Choroid plexus epithelial cell (primary cell): ENCODE measurements at regions not wholly inside any gene's neighbourhood (a gene's known extent, or its start where the extent isn't known, plus 50 kb on each side); places are given as distances from the start of the nearest gene placed in this dataset.

ENCODE experiments used
- DNase-seq: peaks from one replicate; pipeline ENCODE4 v3.0.0-alpha.2; 2010; ENCODE audit warnings: low read depth
- H3K4me3 ChIP-seq: 2 replicates; pipeline ENCODE4 v1.5.1; 2011; ENCODE audit warnings: low read depth, mild to moderate bottlenecking, control low read depth, low read length, moderate library complexity
- TF ChIP-seq, protein P1 (sequence below): conservative IDR thresholded peaks from 2 replicates; pipeline ENCODE4 v1.5.1; 2011; ENCODE audit warnings: low read depth, mild to moderate bottlenecking, control low read depth, inconsistent platforms, low read length, moderate library complexity

DNA sequence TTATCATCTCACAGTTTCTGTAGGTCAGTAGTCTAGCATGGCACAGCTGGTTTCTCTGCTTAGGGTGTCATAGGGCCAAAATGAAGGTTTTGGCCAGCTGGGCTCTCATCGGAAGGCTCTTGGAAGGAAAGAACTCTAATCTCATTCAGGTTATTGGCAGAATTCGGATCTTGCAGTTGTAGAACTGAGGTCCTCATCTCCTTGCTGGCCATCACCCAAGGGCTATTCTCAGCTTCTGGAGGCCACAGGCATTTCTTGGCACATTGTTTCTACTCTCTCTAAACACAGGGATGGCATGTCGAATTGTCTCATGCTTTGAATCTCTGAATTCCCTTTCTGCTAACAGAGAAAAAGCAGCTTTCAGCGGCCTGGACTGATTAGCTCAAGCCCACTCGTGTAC is 258.0 kb upstream of the SMARCA2 start:
- DNase-seq, result no peak
- H3K4me3 ChIP-seq, result no peak overlapping the region
- TF ChIP-seq, protein P1, sequence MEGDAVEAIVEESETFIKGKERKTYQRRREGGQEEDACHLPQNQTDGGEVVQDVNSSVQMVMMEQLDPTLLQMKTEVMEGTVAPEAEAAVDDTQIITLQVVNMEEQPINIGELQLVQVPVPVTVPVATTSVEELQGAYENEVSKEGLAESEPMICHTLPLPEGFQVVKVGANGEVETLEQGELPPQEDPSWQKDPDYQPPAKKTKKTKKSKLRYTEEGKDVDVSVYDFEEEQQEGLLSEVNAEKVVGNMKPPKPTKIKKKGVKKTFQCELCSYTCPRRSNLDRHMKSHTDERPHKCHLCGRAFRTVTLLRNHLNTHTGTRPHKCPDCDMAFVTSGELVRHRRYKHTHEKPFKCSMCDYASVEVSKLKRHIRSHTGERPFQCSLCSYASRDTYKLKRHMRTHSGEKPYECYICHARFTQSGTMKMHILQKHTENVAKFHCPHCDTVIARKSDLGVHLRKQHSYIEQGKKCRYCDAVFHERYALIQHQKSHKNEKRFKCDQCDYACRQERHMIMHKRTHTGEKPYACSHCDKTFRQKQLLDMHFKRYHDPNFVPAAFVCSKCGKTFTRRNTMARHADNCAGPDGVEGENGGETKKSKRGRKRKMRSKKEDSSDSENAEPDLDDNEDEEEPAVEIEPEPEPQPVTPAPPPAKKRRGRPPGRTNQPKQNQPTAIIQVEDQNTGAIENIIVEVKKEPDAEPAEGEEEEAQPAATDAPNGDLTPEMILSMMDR, result no peak

DNA sequence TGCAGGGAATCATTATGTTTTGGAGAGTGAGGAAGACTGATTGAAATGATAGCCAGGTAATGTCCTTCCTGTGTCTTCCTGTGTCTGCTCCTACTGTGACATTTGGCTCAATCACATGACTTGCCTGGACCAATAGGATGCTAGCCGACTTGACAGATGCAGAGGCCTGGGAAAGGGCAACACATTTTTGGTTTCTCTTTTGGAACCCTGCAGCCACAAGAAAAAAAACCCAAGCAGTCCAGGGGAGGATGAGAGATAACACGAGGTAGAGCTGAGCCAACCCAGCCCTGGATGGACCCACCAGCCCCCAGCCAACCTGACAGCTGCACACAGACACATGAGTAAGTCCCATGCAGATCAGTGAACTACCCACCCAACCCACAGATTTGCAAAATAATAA is 256.1 kb upstream of the SMARCA2 start:
- DNase-seq, result no peak
- TF ChIP-seq, protein P1, result no peak

DNA sequence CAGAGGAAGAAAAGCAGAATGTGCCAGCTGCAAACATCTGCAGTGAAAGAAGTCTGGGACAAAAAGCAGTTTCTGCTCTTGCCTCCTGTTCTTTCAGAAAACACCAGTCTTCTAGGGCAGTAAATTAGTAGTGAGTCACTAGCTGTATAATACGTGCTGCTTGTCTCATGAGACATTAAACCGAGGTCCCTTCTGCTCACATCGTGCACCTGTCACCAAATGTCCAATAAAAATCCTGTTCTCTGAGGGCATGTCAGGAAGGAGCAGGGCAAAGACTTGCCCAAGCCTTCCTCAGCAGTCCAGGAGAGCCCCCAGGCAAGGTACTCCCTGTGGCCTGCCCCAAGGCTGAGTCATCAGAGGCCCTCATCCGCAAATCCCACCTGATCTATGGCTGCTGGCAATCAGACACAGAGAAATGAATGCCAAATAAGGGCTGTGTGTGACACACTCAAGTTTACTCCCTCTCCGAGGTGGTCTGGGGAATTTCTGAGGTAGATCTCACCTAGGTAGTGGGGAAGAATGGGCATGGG is 255.3 kb upstream of the SMARCA2 start:
- no peak overlapping the region for H3K4me3 ChIP-seq
- no peak for DNase-seq
- TF ChIP-seq, protein P1, result no peak

More for the DNA sequence above, 256.1 kb upstream of the SMARCA2 start:
- no peak overlapping the region for H3K4me3 ChIP-seq

DNA sequence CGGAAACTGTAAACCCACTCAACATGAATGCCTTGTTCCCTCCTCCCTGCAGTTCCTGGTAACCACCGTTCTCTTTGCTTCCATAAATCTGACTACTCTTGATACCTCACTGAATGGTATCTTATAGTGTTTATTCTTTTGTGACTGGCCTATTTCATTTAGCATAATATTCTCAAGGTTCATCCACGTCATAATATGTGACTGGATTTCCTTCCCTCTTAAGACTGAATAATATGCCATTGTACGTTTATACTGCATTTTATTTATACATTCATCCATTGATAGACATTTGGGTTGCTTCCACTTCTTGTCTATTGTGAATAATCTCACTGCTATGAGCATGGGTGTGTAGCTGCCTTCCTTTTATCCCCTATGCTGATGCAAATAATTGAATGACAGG is 253.3 kb upstream of the SMARCA2 start:
- DNase-seq, result no peak
- TF ChIP-seq, protein P1, result no peak
- H3K4me3 ChIP-seq, result no peak overlapping the region

DNA sequence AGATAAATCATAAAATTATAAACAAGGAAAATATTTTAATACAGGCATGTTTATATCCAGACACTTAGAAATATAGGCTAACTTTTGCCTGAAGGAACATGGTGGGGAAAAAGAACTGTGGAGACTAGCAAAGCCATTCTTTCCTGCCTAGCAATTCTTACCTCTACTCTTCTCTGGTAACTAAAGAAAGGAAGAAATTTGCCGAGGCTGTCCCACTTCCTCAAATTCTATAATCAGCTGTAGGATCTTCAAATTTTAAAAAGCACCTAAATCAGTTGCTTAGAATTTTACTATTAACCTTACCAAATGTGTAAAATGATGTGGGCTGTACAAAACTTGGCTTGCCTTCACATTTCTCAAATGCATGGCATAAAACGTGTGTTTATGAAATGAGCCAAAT is 249.1 kb upstream of the SMARCA2 start:
- TF ChIP-seq, protein P1, result no peak
- no peak overlapping the region for H3K4me3 ChIP-seq
- DNase-seq, result no peak

DNA sequence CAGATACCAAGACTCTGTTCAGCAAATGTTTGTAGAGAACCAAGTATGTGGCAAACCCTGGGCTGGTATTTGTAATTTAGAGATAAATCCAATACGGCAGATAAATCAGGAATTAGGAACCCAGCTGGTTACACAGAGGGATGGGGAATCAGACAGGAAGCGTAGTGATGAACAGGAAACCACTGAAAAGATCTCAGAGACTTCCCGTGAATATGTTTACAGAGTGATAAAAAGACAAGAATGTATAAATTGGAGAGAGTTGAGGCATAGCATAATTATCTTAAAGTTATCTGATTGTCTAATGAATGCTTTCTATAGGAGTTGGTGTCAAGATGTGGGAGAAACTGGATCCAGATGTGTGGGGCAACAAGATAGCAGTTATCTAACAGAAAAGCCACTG is 246.6 kb upstream of the SMARCA2 start:
- TF ChIP-seq, protein P1, result no peak
- no peak for DNase-seq
- H3K4me3 ChIP-seq, result no peak overlapping the region

DNA sequence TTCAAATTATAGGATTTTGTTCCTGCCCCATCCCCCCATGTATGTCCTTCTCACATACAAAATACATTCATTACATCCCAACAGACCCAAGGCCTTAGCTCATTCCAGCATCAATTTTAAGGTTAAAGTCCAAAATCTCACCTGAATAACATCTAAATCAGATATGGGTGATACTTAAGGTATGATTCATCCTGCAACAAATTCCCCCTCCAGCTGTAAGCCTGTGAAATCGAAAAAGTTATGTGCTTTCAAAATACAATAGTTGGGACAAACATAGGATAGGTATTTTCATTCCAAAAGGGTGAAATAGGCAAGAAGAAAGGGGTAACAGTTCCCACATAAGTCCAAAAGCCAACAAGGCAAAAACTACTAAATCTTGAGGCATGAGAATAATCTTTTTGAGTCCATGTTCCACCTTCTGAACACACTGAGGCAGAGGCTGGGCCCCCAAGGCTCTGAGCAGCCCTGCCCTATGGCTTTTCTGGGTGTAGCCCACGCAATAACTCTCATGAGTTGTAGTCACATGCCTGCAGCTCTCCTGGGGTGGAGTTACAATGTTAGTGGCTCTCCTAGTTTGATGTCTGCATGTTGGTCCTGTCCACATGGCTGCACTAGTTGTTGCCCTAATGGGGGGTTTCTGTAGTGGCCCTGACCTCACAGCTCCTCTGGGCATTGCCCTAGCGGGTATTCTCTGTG is 243.9 kb upstream of the SMARCA2 start:
- H3K4me3 ChIP-seq, result no peak overlapping the region
- no peak for DNase-seq
- TF ChIP-seq, protein P1, result no peak
